ENCODE measurements at regions not wholly inside any gene's neighbourhood (a gene's known extent, or its start where the extent isn't known, plus 50 kb on each side); places are given as distances from the start of the nearest gene placed in this dataset.

DNA sequence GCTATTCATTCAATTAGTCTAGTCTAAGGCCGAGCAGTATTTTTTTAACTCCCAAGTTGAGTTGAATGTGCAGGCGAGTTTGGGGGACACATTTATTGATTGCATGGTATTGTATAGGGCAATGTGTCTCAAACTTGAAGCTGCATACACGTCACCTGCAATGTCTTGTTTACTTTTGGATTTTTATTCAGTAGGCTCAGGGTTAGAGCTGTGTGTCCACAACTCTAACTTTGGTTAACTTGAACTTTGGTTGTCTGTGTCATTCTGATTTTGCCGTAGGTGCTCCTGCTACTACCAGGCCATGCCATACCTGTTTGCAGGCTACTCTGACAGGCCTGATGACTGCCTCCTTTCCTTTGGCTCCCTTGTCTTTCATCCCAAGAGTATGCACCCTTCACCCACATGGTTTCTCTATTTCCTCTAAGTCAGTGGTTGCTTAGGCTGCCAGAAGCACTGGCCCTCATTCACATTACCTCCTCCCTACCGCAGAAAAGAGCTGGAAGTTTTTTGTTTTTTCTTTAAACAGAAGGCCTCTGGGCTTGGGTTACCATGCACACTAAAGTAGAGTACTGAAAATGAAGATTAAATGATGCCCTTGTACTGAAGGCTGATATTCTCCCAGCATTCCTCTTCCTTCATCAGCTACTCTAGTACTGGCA, 219.4 kb upstream of the SPOPL start:
- Histone ChIP-seq H3K27ac (no peak overlapping the region), H3K36me3 (no peaks in the 10 kb centered on the region), H3K4me3 (no peak overlapping the region), H3K27me3 (no peaks in the 10 kb centered on the region), H3K4me1 (no peaks in the 10 kb centered on the region), H3K9me3 (peaks cover 0 to 1% (median 0%) of the 10 kb centered on the region in 4 donors)
- intact Hi-C loops (cut with DNase I): no loop called here
- TF ChIP-seq, protein P1, sequence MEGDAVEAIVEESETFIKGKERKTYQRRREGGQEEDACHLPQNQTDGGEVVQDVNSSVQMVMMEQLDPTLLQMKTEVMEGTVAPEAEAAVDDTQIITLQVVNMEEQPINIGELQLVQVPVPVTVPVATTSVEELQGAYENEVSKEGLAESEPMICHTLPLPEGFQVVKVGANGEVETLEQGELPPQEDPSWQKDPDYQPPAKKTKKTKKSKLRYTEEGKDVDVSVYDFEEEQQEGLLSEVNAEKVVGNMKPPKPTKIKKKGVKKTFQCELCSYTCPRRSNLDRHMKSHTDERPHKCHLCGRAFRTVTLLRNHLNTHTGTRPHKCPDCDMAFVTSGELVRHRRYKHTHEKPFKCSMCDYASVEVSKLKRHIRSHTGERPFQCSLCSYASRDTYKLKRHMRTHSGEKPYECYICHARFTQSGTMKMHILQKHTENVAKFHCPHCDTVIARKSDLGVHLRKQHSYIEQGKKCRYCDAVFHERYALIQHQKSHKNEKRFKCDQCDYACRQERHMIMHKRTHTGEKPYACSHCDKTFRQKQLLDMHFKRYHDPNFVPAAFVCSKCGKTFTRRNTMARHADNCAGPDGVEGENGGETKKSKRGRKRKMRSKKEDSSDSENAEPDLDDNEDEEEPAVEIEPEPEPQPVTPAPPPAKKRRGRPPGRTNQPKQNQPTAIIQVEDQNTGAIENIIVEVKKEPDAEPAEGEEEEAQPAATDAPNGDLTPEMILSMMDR (IDR thresholded peaks at IDR 0.05): no peak
- TF ChIP-seq EP300 (IDR thresholded peaks at IDR 0.05) (no peak), POLR2A (IDR thresholded peaks at IDR 0.05) (no peak), POLR2AphosphoS5 (IDR thresholded peaks at IDR 0.05) (no peak)
- 85 to 92% methylated on average over 5 of the region's 5 CpGs for WGBS, 2 donors
- no peak for DNase-seq

DNA sequence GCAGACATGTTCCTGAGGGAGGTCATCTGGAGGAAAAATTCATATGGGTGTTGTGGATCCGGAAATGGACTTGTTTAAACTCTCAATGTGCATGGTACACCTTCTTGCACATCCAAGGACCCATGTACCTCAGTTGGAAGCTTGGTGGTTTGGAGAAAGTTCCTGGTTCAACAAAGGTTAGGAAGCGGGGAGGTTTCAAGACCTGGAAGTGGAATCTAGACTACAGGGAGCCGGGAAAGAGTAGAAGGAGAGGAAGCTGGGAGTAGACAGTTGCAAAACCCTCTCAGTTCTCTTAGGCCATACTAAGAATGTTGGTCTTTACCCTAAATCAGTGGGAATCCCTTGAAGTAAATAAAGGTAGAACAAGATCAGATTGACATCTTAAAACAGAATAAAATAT, 209.8 kb upstream of the SPOPL start:
- TF ChIP-seq EP300 (IDR thresholded peaks at IDR 0.05) (no peak), POLR2A (IDR thresholded peaks at IDR 0.05) (no peak), POLR2AphosphoS5 (IDR thresholded peaks at IDR 0.05) (no peak)
- TF ChIP-seq, protein P1 (IDR thresholded peaks at IDR 0.05): no peak
- intact Hi-C loops (cut with DNase I): no loop called here
- H3K27me3 ChIP-seq: no peaks in the 10 kb centered on the region
- DNase-seq: no peak
- H3K4me3 ChIP-seq: no peak overlapping the region
- no peak overlapping the region for H3K27ac ChIP-seq
- H3K9me3 ChIP-seq: peaks cover 0 to 3% (median 0%) of the 10 kb centered on the region in 4 donors
- H3K36me3 ChIP-seq: no peaks in the 10 kb centered on the region
- H3K4me1 ChIP-seq: no peaks in the 10 kb centered on the region
- 91 to 95% methylated on average over 3 of the region's 3 CpGs for WGBS, 2 donors

DNA sequence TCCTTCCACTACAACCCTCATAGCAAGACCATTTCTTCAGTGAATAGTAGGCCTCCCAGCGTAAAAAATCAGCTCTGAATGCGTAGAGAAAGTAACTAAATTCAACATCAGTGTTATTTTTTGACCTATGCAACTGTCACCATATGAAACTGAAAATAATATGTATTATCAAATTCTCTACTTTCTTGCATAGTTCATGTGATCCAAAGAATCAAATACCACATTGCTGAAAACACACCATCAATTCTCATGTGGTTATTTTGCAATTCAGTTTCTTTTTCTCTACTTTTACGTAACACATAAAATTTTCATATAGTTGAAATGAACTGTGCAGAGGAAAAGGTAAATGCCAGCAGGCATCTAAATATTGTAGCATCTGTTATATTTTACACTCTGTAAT, 208.5 kb upstream of the SPOPL start:
- H3K27me3 ChIP-seq: no peaks in the 10 kb centered on the region
- no peaks in the 10 kb centered on the region for H3K9me3 ChIP-seq
- H3K4me3 ChIP-seq: no peak overlapping the region
- 92 to 97% methylated on average over 3 of the region's 3 CpGs for WGBS, 2 donors
- no peak overlapping the region for H3K27ac ChIP-seq
- no peaks in the 10 kb centered on the region for H3K36me3 ChIP-seq
- H3K4me1 ChIP-seq: no peaks in the 10 kb centered on the region
- no peak for DNase-seq
- intact Hi-C loops (cut with DNase I): no loop called here
- TF ChIP-seq POLR2A (IDR thresholded peaks at IDR 0.05) (no peak), POLR2AphosphoS5 (IDR thresholded peaks at IDR 0.05) (no peak), EP300 (IDR thresholded peaks at IDR 0.05) (no peak)
- TF ChIP-seq, protein P1 (IDR thresholded peaks at IDR 0.05): no peak

DNA sequence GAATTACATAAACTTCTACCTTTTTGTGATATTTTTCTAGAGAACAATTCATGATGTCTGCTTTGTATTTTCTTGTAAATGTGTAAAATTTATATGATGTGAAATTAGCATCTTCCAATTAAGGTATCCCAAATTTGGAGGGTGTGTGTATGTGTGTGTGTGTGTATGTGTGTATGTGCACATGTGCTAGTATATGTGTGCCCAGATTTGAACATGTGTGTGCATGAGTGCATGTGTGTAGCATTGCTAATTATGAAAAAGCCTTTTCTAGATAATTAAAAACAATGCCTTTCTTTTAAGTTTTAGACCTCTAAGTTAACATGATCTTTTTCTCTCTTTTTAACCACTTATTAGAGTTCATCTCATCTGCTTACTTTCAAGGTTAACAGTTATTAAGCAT, 208.0 kb upstream of the SPOPL start:
- Histone ChIP-seq H3K4me1 (no peaks in the 10 kb centered on the region), H3K9me3 (no peaks in the 10 kb centered on the region), H3K27me3 (no peaks in the 10 kb centered on the region), H3K27ac (no peak overlapping the region), H3K36me3 (no peaks in the 10 kb centered on the region), H3K4me3 (no peak overlapping the region)
- TF ChIP-seq, protein P1 (IDR thresholded peaks at IDR 0.05): no peak
- TF ChIP-seq EP300 (IDR thresholded peaks at IDR 0.05) (no peak), POLR2A (IDR thresholded peaks at IDR 0.05) (no peak), POLR2AphosphoS5 (IDR thresholded peaks at IDR 0.05) (no peak)
- DNase-seq: no peak
- intact Hi-C loops (cut with DNase I): no loop called here

DNA sequence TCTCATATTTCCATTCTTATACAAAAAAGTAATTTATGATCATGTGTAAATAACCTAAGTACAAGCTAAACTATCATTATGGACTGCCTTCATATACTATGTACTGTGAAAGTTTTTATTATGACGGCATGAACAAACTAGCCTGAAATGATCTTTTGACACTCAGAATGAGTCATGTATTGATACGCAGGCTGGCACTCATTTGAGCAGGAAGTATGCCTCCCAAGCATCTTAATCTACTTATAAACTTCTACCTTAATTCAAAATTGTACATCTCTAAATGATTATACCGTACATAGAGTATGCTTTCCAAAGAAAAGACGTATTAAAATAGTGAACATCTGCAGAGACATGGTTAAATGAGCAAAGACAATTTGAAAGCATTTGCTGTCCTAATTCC, 207.1 kb upstream of the SPOPL start:
- no peaks in the 10 kb centered on the region for H3K27me3 ChIP-seq
- WGBS, 2 donors: 29 to 77% methylated on average over 4 of the region's 4 CpGs
- intact Hi-C loops (cut with DNase I): no loop called here
- no peak for DNase-seq
- TF ChIP-seq, protein P1 (IDR thresholded peaks at IDR 0.05): no peak
- TF ChIP-seq EP300 (IDR thresholded peaks at IDR 0.05) (no peak), POLR2A (IDR thresholded peaks at IDR 0.05) (no peak), POLR2AphosphoS5 (IDR thresholded peaks at IDR 0.05) (no peak)
- no peaks in the 10 kb centered on the region for H3K36me3 ChIP-seq
- no peak overlapping the region for H3K4me3 ChIP-seq
- no peaks in the 10 kb centered on the region for H3K4me1 ChIP-seq
- H3K27ac ChIP-seq: no peak overlapping the region
- no peaks in the 10 kb centered on the region for H3K9me3 ChIP-seq
